Endothelial cell (in vitro differentiated cells): ENCODE measurements at regions not wholly inside any gene's neighbourhood (a gene's known extent, or its start where the extent isn't known, plus 50 kb on each side); places are given as distances from the start of the nearest gene placed in this dataset.

ENCODE experiments used
- DNase-seq: peaks from one replicate; pipeline ENCODE4 v3.0.0; 2021; ENCODE audit warnings: low spot score
- H3K27ac Mint-ChIP-seq: one replicate; pipeline ENCODE4 v1.8.0; 2021; ENCODE audit warnings: mixed read lengths, inconsistent platforms; ENCODE audit not compliant: unreplicated experiment
- H3K27me3 Mint-ChIP-seq: one replicate; pipeline ENCODE4 v1.8.0; 2021; ENCODE audit warnings: mild to moderate bottlenecking, moderate library complexity, mixed read lengths, inconsistent platforms; ENCODE audit not compliant: unreplicated experiment
- H3K36me3 Mint-ChIP-seq: one replicate; pipeline ENCODE4 v1.8.0; 2021; ENCODE audit warnings: mild to moderate bottlenecking, low read depth, mixed read lengths, inconsistent platforms; ENCODE audit not compliant: unreplicated experiment
- H3K4me1 Mint-ChIP-seq: one replicate; pipeline ENCODE4 v1.8.0; 2021; ENCODE audit warnings: mild to moderate bottlenecking, mixed read lengths, inconsistent platforms; ENCODE audit not compliant: unreplicated experiment
- H3K4me3 Mint-ChIP-seq: one replicate; pipeline ENCODE4 v1.8.0; 2021; ENCODE audit warnings: mild to moderate bottlenecking, mixed read lengths, inconsistent platforms; ENCODE audit not compliant: unreplicated experiment
- H3K9me3 Mint-ChIP-seq: one replicate; pipeline ENCODE4 v1.8.0; 2021; ENCODE audit warnings: mixed read lengths, inconsistent platforms; ENCODE audit not compliant: unreplicated experiment
- CTCF ChIP-seq: fragments of 200-600 bp; sonication (generic); IDR thresholded peaks from one replicate; pipeline ENCODE4 v1.5.0; 2021; ENCODE audit warnings: antibody characterized with exemption; ENCODE audit not compliant: unreplicated experiment

DNA sequence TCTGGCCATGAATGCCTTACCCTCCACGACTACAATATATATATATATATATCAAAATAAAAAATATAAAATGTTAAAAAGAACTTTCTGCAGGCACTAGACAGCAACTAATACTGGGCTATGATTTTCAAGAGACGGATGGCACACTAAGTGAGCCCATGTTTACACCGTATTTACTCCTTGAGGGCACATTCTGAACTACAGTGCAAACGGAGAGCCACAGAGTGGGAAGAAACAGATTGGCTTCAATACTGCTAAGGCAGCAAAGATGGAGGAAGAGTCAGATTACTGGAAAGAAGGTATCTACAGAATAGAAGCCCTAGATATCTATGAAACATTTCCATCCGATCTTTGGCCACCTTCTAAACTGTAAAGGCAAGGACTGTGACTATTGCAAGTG is 330.3 kb downstream of the HTR1B start:
- TF ChIP-seq CTCF: no peak
- H3K4me1 Mint-ChIP-seq: peaks cover 2% of the 10 kb centered on the region
- no peak for DNase-seq
- no peaks in the 10 kb centered on the region for H3K27me3 Mint-ChIP-seq
- no peaks in the 10 kb centered on the region for H3K9me3 Mint-ChIP-seq
- H3K27ac Mint-ChIP-seq: no peak overlapping the region
- no peaks in the 10 kb centered on the region for H3K36me3 Mint-ChIP-seq
- no peak overlapping the region for H3K4me3 Mint-ChIP-seq

DNA sequence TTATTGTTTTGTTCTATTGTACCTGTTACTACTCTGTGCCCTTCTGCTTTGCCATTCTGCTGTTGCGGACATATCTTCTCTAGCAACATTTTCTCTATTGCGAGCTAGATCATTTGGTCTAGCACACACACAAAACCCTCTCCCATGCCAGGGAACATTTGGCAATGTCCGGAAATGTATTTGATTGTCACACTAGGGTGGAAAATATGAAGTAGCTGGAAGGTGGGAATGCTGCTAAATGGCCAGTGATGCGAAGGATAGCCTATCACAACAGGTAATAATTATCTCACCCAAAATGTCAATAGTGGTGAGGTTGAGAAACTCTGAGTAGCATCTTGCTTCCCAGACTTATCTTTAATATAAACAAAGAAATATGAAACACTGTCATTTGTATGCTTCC is 331.9 kb downstream of the HTR1B start:
- no peak for TF ChIP-seq CTCF
- Mint-ChIP-seq H3K9me3 (no peaks in the 10 kb centered on the region), H3K27ac (no peak overlapping the region), H3K4me1 (no peaks in the 10 kb centered on the region), H3K36me3 (no peaks in the 10 kb centered on the region), H3K4me3 (no peak overlapping the region), H3K27me3 (no peaks in the 10 kb centered on the region)
- no peak for DNase-seq

DNA sequence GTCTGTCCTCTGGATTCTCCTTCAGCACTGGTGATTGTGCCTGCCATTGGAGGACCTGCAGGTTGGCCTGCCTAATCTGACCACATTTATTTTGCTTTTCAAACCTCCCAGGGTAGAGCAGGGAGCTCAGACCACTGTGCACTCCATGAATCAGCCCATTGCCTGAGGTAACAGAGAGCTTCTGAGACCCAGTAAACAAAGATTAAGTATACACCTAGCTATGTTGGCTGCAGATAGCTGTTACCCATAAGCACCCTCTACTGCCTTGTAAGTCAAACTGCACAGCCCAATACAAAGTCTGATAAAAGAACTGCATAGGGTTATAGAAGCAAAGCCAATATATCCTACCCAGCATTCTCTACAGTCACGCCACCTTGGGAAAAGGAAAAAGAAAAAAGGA is 338.7 kb downstream of the HTR1B start:
- peaks cover 3% of the 10 kb centered on the region for H3K4me1 Mint-ChIP-seq
- H3K27me3 Mint-ChIP-seq: no peaks in the 10 kb centered on the region
- H3K4me3 Mint-ChIP-seq: no peak overlapping the region
- DNase-seq: no peak
- TF ChIP-seq CTCF: no peak
- H3K27ac Mint-ChIP-seq: no peak overlapping the region
- no peaks in the 10 kb centered on the region for H3K9me3 Mint-ChIP-seq
- no peaks in the 10 kb centered on the region for H3K36me3 Mint-ChIP-seq

- H3K27ac Mint-ChIP-seq: no peak overlapping the region
- H3K4me1 Mint-ChIP-seq: peaks cover 3% of the 10 kb centered on the region
- no peaks in the 10 kb centered on the region for H3K36me3 Mint-ChIP-seq
- no peak overlapping the region for H3K4me3 Mint-ChIP-seq
- no peak for DNase-seq
- no peak for TF ChIP-seq CTCF
- H3K27me3 Mint-ChIP-seq: no peaks in the 10 kb centered on the region
- no peaks in the 10 kb centered on the region for H3K9me3 Mint-ChIP-seq
Measured at GRCh38 chr6:77123527-77123926, 339.8 kb downstream of the HTR1B start.

- DNase-seq: no peak
- Mint-ChIP-seq H3K36me3 (no peaks in the 10 kb centered on the region), H3K4me3 (no peak overlapping the region), H3K9me3 (peaks cover 1% of the 10 kb centered on the region), H3K27me3 (no peaks in the 10 kb centered on the region), H3K4me1 (no peaks in the 10 kb centered on the region), H3K27ac (no peak overlapping the region)
- no peak for TF ChIP-seq CTCF
Measured at GRCh38 chr6:77106992-77107391, 356.3 kb downstream of the HTR1B start.
